ENCODE measurements at regions not wholly inside any gene's neighbourhood (a gene's known extent, or its start where the extent isn't known, plus 50 kb on each side); places are given as distances from the start of the nearest gene placed in this dataset.

DNA sequence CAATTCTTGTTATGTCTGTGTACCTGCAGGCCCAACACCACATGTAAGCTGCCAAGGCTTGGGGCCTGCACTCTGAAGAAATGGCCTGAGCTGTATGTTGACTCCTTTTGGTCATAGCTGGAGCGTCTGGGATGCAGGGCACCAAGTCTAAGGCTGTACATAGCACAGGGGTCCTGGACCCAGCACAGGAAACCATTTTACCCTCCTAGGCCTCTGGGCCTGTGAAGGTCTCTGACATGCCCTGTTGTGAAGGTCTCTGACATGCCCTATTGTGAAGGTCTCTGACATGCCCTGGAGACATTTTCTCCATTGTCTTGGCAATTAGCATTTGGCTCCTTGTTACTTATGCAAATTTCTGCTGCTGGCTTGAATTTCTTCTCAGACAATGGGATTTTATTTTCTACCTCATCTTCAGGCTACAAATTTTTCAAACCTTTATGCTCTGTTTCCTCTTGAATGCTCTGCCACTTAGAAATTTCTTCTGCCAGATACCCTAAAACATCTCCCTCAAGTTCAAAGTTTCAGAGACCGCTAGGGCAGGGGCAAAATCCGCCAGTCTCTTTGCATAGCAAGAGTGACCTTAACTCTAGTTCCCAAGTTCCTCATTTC, 246.7 kb upstream of the B3GALT2 start:
- TF ChIP-seq, protein P1, sequence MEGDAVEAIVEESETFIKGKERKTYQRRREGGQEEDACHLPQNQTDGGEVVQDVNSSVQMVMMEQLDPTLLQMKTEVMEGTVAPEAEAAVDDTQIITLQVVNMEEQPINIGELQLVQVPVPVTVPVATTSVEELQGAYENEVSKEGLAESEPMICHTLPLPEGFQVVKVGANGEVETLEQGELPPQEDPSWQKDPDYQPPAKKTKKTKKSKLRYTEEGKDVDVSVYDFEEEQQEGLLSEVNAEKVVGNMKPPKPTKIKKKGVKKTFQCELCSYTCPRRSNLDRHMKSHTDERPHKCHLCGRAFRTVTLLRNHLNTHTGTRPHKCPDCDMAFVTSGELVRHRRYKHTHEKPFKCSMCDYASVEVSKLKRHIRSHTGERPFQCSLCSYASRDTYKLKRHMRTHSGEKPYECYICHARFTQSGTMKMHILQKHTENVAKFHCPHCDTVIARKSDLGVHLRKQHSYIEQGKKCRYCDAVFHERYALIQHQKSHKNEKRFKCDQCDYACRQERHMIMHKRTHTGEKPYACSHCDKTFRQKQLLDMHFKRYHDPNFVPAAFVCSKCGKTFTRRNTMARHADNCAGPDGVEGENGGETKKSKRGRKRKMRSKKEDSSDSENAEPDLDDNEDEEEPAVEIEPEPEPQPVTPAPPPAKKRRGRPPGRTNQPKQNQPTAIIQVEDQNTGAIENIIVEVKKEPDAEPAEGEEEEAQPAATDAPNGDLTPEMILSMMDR (IDR thresholded peaks at IDR 0.05) = no peak
- TF ChIP-seq POLR2A (IDR thresholded peaks at IDR 0.05) = no peak
